HEK293 (cell line): ENCODE measurements at regions not wholly inside any gene's neighbourhood (a gene's known extent, or its start where the extent isn't known, plus 50 kb on each side); places are given as distances from the start of the nearest gene placed in this dataset.

Experiments used
- CTCF ChIA-PET: fragments of 350-600 bp; formaldehyde crosslinking; extraction: SDS; loops from one replicate; lab custom pipeline; 2021; ENCODE audit warnings: antibody characterized with exemption; lab: Yijun Ruan, JAX
- POLR2A ChIA-PET: fragments of 300-600 bp; formaldehyde crosslinking; extraction: SDS; loops from one replicate; lab custom pipeline; 2020; ENCODE audit warnings: antibody characterized with exemption, inconsistent platforms; lab: Yijun Ruan, JAX
- H3K27ac ChIP-seq: fragments of 200-500 bp; sonication (Bioruptor generic); 2 replicates; pipeline ENCODE4 v1.5.1; 2014; ENCODE audit warnings: low read depth, low read length, control low read depth, inconsistent platforms; ENCODE audit errors: extremely low read depth
- H3K36me3 ChIP-seq, 2 experiments: fragments of 200-500 bp in 1 of 2; sonication (Bioruptor generic) in 1 of 2; 1 replicate in 1 of 2; 2 replicates in 1 of 2; pipeline ENCODE4 v1.5.1; 2014 to 2017; ENCODE audit warnings: inconsistent platforms in 2 of 2, low read length in 2 of 2; ENCODE audit not compliant: control insufficient read depth in 2 of 2, insufficient read depth in 1 of 2
- H3K4me1 ChIP-seq: fragments of 200-500 bp; sonication (Bioruptor generic); 2 replicates; pipeline ENCODE4 v1.5.1; 2014; ENCODE audit warnings: mild to moderate bottlenecking, low read length, inconsistent platforms; ENCODE audit not compliant: control insufficient read depth, insufficient read depth
- H3K4me3 ChIP-seq: 2 replicates; pipeline ENCODE4 v1.5.1; 2011; ENCODE audit warnings: low read depth, mild to moderate bottlenecking, control low read depth, low read length, moderate library complexity
- H3K9me3 ChIP-seq: fragments of 200-500 bp; sonication (Bioruptor generic); 2 replicates; pipeline ENCODE4 v1.5.1; 2014; ENCODE audit warnings: low read depth, low read length, inconsistent platforms; ENCODE audit not compliant: control insufficient read depth, insufficient read depth
- GLI2 ChIP-seq: fragments of 450-650 bp; formaldehyde crosslinking; IDR thresholded peaks from 2 replicates; pipeline ENCODE4; 2017; ENCODE audit warnings: missing biosample characterization, missing genetic modification characterization, low read depth, borderline replicate concordance
- INSM2 ChIP-seq: fragments of 450-650 bp; formaldehyde crosslinking; IDR thresholded peaks from 2 replicates; pipeline ENCODE4 v1.5.1; 2016; ENCODE audit warnings: missing biosample characterization, missing genetic modification characterization
- OVOL3 ChIP-seq: fragments of 450-650 bp; formaldehyde crosslinking; IDR thresholded peaks from 2 replicates; pipeline ENCODE4 v1.5.1; 2016; ENCODE audit warnings: missing biosample characterization, missing genetic modification characterization
- PRDM4 ChIP-seq: fragments of 450-650 bp; formaldehyde crosslinking; IDR thresholded peaks from 2 replicates; pipeline ENCODE4 v1.5.1; 2017; ENCODE audit warnings: missing biosample characterization, missing genetic modification characterization
- ZBTB17 ChIP-seq: fragments of 450-650 bp; formaldehyde crosslinking; IDR thresholded peaks from 2 replicates; pipeline ENCODE4 v1.5.1; 2016; ENCODE audit warnings: missing biosample characterization, missing genetic modification characterization
- ZBTB7A ChIP-seq: fragments of 450-650 bp; formaldehyde crosslinking; IDR thresholded peaks from 2 replicates; pipeline ENCODE4 v1.5.1; 2016; ENCODE audit warnings: low read depth, missing biosample characterization, missing genetic modification characterization
- ZNF138 ChIP-seq: fragments of 450-650 bp; formaldehyde crosslinking; IDR thresholded peaks from 2 replicates; pipeline ENCODE4 v1.5.1; 2016; ENCODE audit warnings: missing biosample characterization, missing genetic modification characterization, borderline replicate concordance
- ZNF175 ChIP-seq: fragments of 450-650 bp; formaldehyde crosslinking; IDR thresholded peaks from 2 replicates; pipeline ENCODE4 v1.5.1; 2016; ENCODE audit warnings: missing biosample characterization, missing genetic modification characterization
- ZNF24 ChIP-seq: fragments of 450-650 bp; formaldehyde crosslinking; IDR thresholded peaks from 2 replicates; pipeline ENCODE4 v1.5.1; 2016; ENCODE audit warnings: missing biosample characterization, missing genetic modification characterization
- ZNF292 ChIP-seq: fragments of 450-650 bp; formaldehyde crosslinking; IDR thresholded peaks from 2 replicates; pipeline ENCODE4 v1.5.1; 2016; ENCODE audit warnings: low read depth, missing biosample characterization, missing genetic modification characterization, borderline replicate concordance
- ZNF324 ChIP-seq: fragments of 450-650 bp; formaldehyde crosslinking; IDR thresholded peaks from 2 replicates; pipeline ENCODE4 v1.5.1; 2016; ENCODE audit warnings: missing biosample characterization, missing genetic modification characterization
- ZNF350 ChIP-seq: fragments of 450-650 bp; formaldehyde crosslinking; IDR thresholded peaks from 2 replicates; pipeline ENCODE4 v1.5.0; 2017; ENCODE audit warnings: missing biosample characterization, mild to moderate bottlenecking, missing genetic modification characterization
- ZNF416 ChIP-seq: fragments of 450-650 bp; formaldehyde crosslinking; IDR thresholded peaks from 2 replicates; pipeline ENCODE4 v1.5.1; 2016; ENCODE audit warnings: missing biosample characterization, missing genetic modification characterization
- ZNF488 ChIP-seq: fragments of 450-650 bp; formaldehyde crosslinking; IDR thresholded peaks from 2 replicates; pipeline ENCODE4 v1.5.1; 2016; ENCODE audit warnings: missing biosample characterization, missing genetic modification characterization
- ZNF501 ChIP-seq: fragments of 450-650 bp; formaldehyde crosslinking; IDR thresholded peaks from 2 replicates; pipeline ENCODE4 v1.5.1; 2016; ENCODE audit warnings: missing biosample characterization, missing genetic modification characterization
- ZNF530 ChIP-seq: fragments of 450-650 bp; formaldehyde crosslinking; IDR thresholded peaks from 2 replicates; pipeline ENCODE4 v1.5.1; 2016; ENCODE audit warnings: low read depth, missing biosample characterization, missing genetic modification characterization
- ZNF596 ChIP-seq: fragments of 450-650 bp; IDR thresholded peaks from 2 replicates; pipeline ENCODE4 v1.5.0; 2018; ENCODE audit warnings: missing biosample characterization, mild to moderate bottlenecking, missing genetic modification characterization, moderate library complexity
- ZNF626 ChIP-seq: fragments of 450-650 bp; sonication (Bioruptor Pico); formaldehyde crosslinking; IDR thresholded peaks from 2 replicates; pipeline ENCODE4 v1.5.1; 2018; ENCODE audit warnings: missing biosample characterization, missing genetic modification characterization, inconsistent platforms
- ZNF692 ChIP-seq: fragments of 450-650 bp; formaldehyde crosslinking; IDR thresholded peaks from 2 replicates; pipeline ENCODE4 v1.5.1; 2016; ENCODE audit warnings: missing biosample characterization, missing genetic modification characterization

- TF ChIP-seq ZBTB7A, result no peak
- TF ChIP-seq OVOL3, result no peak
- TF ChIP-seq GLI2, result no peak
- TF ChIP-seq PRDM4, result no peak
Observed at GRCh38 chr5:57938174-57938557, 455.6 kb upstream of the ACTBL2 start (continued).

- Histone ChIP-seq H3K4me3 (no peak overlapping the region), H3K9me3 (no peaks in the 10 kb centered on the region), H3K36me3 (no peaks in the 10 kb centered on the region), H3K4me1 (no peaks in the 10 kb centered on the region), H3K27ac (no peak overlapping the region)
- TF ChIP-seq ZNF416 (tag by site-specific recombination), result no peak
- TF ChIP-seq ZNF350 (tag by site-specific recombination), result no peak
- TF ChIP-seq ZNF175 (tag by site-specific recombination), result no peak
- TF ChIP-seq ZBTB17 (tag by site-specific recombination), result no peak
- TF ChIP-seq ZNF530, result no peak
- no peak for TF ChIP-seq ZNF626 (tag by site-specific recombination)
- no peak for TF ChIP-seq ZNF292
- no peak for TF ChIP-seq ZNF488
- TF ChIP-seq ZNF324, result no peak
- no peak for TF ChIP-seq ZNF138 (tag by site-specific recombination)
- no peak for TF ChIP-seq ZNF24 (tag by site-specific recombination)
- TF ChIP-seq INSM2, result no peak
- ChIA-PET CTCF (no interaction called here), POLR2A (no interaction called here)
Observed at GRCh38 chr5:57937501-57938173, 455.0 kb upstream of the ACTBL2 start.

- H3K36me3 ChIP-seq, result no peaks in the 10 kb centered on the region
- no peak overlapping the region for H3K4me3 ChIP-seq
- ChIA-PET CTCF (no interaction called here), POLR2A (no interaction called here)
- no peaks in the 10 kb centered on the region for H3K4me1 ChIP-seq
- no peaks in the 10 kb centered on the region for H3K9me3 ChIP-seq
- no peak for TF ChIP-seq ZNF501 (tag by site-specific recombination)
- H3K27ac ChIP-seq, result no peak overlapping the region
Observed at GRCh38 chr5:57937025-57937424, 454.4 kb upstream of the ACTBL2 start.

- Histone ChIP-seq H3K27ac (no peak overlapping the region), H3K4me3 (no peak overlapping the region), H3K9me3 (no peaks in the 10 kb centered on the region), H3K4me1 (no peaks in the 10 kb centered on the region), H3K36me3 (no peaks in the 10 kb centered on the region)
- ChIA-PET POLR2A (no interaction called here), CTCF (interaction anchor here (1.0 kb wide), 1 partner anchor 635 kb away, joined by 3 read pairs; no protein-coding TSS in a partner anchor)
- TF ChIP-seq ZNF596 (no peak), ZNF692 (tag by site-specific recombination) (no peak)
Observed at GRCh38 chr5:57932761-57933160, 450.1 kb upstream of the ACTBL2 start.
